SK-N-SH (cell line): ENCODE measurements at regions not wholly inside any gene's neighbourhood (a gene's known extent, or its start where the extent isn't known, plus 50 kb on each side); places are given as distances from the start of the nearest gene placed in this dataset.

ENCODE experiments used
- CTCF ChIP-seq: fragments of 200-600 bp; sonication (generic); IDR thresholded peaks from 2 replicates; pipeline ENCODE4 v1.6.1; 2017; ENCODE audit warnings: antibody characterized with exemption, mild to moderate bottlenecking, moderate library complexity
- EP300 ChIP-seq, 2 experiments: IDR thresholded peaks; 2 replicates each; pipeline versions ENCODE4 v1.4.0 to v1.6.1; 2012; ENCODE audit warnings: borderline replicate concordance in 1 of 2, low read depth in 1 of 2, low read length in 1 of 2
- EZH2phosphoT487 ChIP-seq: fragments of 200-600 bp; sonication (generic); IDR thresholded peaks from 2 replicates; pipeline ENCODE4 v1.6.1; 2017; ENCODE audit warnings: low read depth, mixed run types, mild to moderate bottlenecking, antibody characterized with exemption, moderate library complexity, borderline replicate concordance
- FOSL2 ChIP-seq: IDR thresholded peaks from 2 replicates; pipeline ENCODE4 v1.4.0; 2012; ENCODE audit warnings: low read depth, mild to moderate bottlenecking, moderate library complexity, borderline replicate concordance
- FOXM1 ChIP-seq: IDR thresholded peaks from 2 replicates; pipeline ENCODE4 v1.4.0; 2012; ENCODE audit warnings: low read depth, mild to moderate bottlenecking
- GABPA ChIP-seq: IDR thresholded peaks from 2 replicates; pipeline ENCODE4 v1.4.0; 2012; ENCODE audit warnings: low read depth, mild to moderate bottlenecking
- MEF2A ChIP-seq: IDR thresholded peaks from 2 replicates; pipeline ENCODE4 v1.4.0; 2012; ENCODE audit warnings: low read depth, borderline replicate concordance
- NFIC ChIP-seq: IDR thresholded peaks from 2 replicates; pipeline ENCODE4 v1.4.0; 2012; ENCODE audit warnings: borderline replicate concordance
- REST ChIP-seq: IDR thresholded peaks from 2 replicates; pipeline ENCODE4 v1.6.1; 2012; ENCODE audit warnings: mild to moderate bottlenecking, low read depth, low read length, moderate library complexity
- TAF1 ChIP-seq: IDR thresholded peaks from 2 replicates; pipeline ENCODE4 v1.6.1; 2012; ENCODE audit warnings: low read depth, mild to moderate bottlenecking, low read length, moderate library complexity, borderline replicate concordance
- TCF12 ChIP-seq: IDR thresholded peaks from 2 replicates; pipeline ENCODE4 v1.4.0; 2012
- USF2 ChIP-seq: fragments of 150-350 bp; IDR thresholded peaks from 2 replicates; pipeline ENCODE4 v1.6.1; 2017; ENCODE audit warnings: antibody characterized with exemption, low read length, low read depth, borderline replicate concordance
- YY1 ChIP-seq: IDR thresholded peaks from 2 replicates; pipeline ENCODE4 v1.4.0; 2012; ENCODE audit warnings: low read depth, mild to moderate bottlenecking

- TF ChIP-seq FOSL2 (no peak), CTCF (no peak), FOXM1 (no peak), GABPA (no peak), TAF1 (no peak), TCF12 (no peak), MEF2A (no peak), EZH2phosphoT487 (no peak), YY1 (no peak), NFIC (no peak), REST (no peak), USF2 (no peak), EP300 (IDR thresholded peaks at IDR 0.05; ENCODE audit: borderline replicate concordance in 1 of 2, low read depth in 1 of 2, low read length in 1 of 2) (no peak)
These were observed 121.2 kb upstream of the HES1 start for GRCh38 chr3:194014756-194015155.
